ENCODE measurements at regions not wholly inside any gene's neighbourhood (a gene's known extent, or its start where the extent isn't known, plus 50 kb on each side); places are given as distances from the start of the nearest gene placed in this dataset.

GRCh38 chr2:140027966-140028365 lies 1247.8 kb upstream of the NXPH2 start:
- no peak for TF ChIP-seq CTCF (IDR thresholded peaks at IDR 0.05)
- no peak for TF ChIP-seq POLR2AphosphoS5 (IDR thresholded peaks at IDR 0.05)

All from gastroesophageal sphincter (tissue), 3 donors.